ENCODE measurements at regions not wholly inside any gene's neighbourhood (a gene's known extent, or its start where the extent isn't known, plus 50 kb on each side); places are given as distances from the start of the nearest gene placed in this dataset.

DNA sequence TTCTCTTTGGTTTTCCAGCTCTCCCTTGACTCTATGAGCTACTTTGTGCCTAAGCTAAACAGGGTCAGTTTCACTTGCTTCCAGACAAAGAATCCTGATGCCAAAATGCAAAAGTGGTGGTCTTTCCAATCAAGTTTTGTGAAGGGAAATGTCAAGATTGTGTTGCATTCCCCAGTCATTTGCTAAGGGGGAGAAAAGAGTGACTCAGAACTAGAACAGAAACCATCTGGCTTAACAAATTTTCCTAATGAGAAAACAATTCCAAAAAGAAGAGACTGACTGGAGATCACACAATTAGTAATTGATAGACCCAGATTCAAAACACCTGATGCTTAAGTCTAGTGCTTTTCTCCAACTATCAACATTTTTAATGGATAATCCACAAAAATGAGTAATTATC is 235.1 kb upstream of the DIO2 start:
- TF ChIP-seq, protein P1, sequence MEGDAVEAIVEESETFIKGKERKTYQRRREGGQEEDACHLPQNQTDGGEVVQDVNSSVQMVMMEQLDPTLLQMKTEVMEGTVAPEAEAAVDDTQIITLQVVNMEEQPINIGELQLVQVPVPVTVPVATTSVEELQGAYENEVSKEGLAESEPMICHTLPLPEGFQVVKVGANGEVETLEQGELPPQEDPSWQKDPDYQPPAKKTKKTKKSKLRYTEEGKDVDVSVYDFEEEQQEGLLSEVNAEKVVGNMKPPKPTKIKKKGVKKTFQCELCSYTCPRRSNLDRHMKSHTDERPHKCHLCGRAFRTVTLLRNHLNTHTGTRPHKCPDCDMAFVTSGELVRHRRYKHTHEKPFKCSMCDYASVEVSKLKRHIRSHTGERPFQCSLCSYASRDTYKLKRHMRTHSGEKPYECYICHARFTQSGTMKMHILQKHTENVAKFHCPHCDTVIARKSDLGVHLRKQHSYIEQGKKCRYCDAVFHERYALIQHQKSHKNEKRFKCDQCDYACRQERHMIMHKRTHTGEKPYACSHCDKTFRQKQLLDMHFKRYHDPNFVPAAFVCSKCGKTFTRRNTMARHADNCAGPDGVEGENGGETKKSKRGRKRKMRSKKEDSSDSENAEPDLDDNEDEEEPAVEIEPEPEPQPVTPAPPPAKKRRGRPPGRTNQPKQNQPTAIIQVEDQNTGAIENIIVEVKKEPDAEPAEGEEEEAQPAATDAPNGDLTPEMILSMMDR (conservative IDR thresholded peaks at IDR 0.05): no peak
- H3K27ac ChIP-seq: no peak overlapping the region

DNA sequence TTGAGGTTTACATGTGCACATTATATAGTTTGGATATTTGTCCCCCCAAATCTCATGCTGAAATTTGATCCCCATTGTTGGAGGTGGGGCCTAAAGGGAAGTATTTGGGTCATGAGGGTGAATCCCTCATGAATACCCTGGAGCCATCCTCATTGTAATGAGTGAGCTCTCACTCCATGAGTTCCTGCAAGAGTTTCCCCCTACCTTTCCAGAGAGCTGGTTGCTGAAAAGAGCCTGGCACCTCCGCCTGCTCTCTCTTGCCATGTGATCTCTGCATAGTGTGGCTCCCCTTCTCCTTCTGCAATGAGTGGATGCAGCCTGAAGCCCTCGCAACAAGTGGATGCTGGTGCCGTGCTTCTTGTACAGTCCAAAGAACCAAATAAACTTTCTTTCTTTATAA is 234.3 kb upstream of the DIO2 start:
- H3K27ac ChIP-seq: no peak overlapping the region
- TF ChIP-seq, protein P1 (conservative IDR thresholded peaks at IDR 0.05): no peak

- TF ChIP-seq, protein P1 (conservative IDR thresholded peaks at IDR 0.05): no peak
Observed at GRCh38 chr14:80434574-80435321, 223.4 kb upstream of the DIO2 start.

GRCh38 chr14:80433811-80434210 is 222.5 kb upstream of the DIO2 start:
- H3K27ac ChIP-seq: no peak overlapping the region
- TF ChIP-seq, protein P1 (conservative IDR thresholded peaks at IDR 0.05): no peak

More at GRCh38 chr14:80434574-80435321, 223.4 kb upstream of the DIO2 start:
- H3K27ac ChIP-seq: no peak overlapping the region

GRCh38 chr14:80428671-80429070 is 217.4 kb upstream of the DIO2 start:
- TF ChIP-seq, protein P1 (conservative IDR thresholded peaks at IDR 0.05): no peak
- H3K27ac ChIP-seq: no peak overlapping the region

- H3K27ac ChIP-seq: no peak overlapping the region
- TF ChIP-seq, protein P1 (conservative IDR thresholded peaks at IDR 0.05): no peak
Observed at GRCh38 chr14:80428171-80428570, 216.9 kb upstream of the DIO2 start.

DNA sequence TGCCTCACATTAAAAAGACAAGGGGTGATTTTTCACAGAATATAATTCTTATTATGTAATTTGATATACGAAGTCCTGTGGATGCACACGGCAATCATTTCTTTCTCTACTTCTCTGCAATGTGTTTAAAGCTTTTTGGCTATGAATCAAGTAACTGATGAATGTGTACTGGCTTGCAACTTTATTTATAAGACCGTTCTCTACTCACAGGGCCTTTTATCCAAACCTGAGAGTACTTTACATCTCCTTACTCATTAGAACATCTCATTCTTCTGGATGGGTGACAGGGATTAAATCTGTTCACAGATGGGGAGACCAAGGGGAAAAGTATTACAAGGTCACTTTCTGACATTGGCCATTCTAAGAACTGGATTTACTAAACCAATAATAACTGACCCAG is 215.8 kb upstream of the DIO2 start:
- TF ChIP-seq, protein P1 (conservative IDR thresholded peaks at IDR 0.05): no peak
- no peak overlapping the region for H3K27ac ChIP-seq

Measured in VCaP (cell line).